Tibial nerve (tissue), 4 donors: ENCODE measurements at regions not wholly inside any gene's neighbourhood (a gene's known extent, or its start where the extent isn't known, plus 50 kb on each side); places are given as distances from the start of the nearest gene placed in this dataset.

Experiments used
- CTCF ChIP-seq, 5 experiments: fragments of 200-600 bp in 3 of 5; fragments of 450-650 bp in 2 of 5; sonication (generic) in 3 of 5; IDR thresholded peaks; one replicate each; pipeline ENCODE4 v1.5.1; 2016 to 2019; ENCODE audit warnings: antibody characterized with exemption in 5 of 5, mild to moderate bottlenecking in 3 of 5, moderate library complexity in 2 of 5
- EP300 ChIP-seq, 2 donors: sonication (generic); formaldehyde crosslinking; IDR thresholded peaks; one replicate each; pipeline ENCODE4 v1.6.1; 2017; ENCODE audit warnings: antibody characterized with exemption in 2 of 2, mild to moderate bottlenecking in 1 of 2
- POLR2A ChIP-seq, 2 donors: fragments of 450-650 bp; IDR thresholded peaks; one replicate each; pipeline ENCODE4 v1.6.1; 2017; ENCODE audit warnings: antibody characterized with exemption in 2 of 2, mild to moderate bottlenecking in 2 of 2, moderate library complexity in 2 of 2

DNA sequence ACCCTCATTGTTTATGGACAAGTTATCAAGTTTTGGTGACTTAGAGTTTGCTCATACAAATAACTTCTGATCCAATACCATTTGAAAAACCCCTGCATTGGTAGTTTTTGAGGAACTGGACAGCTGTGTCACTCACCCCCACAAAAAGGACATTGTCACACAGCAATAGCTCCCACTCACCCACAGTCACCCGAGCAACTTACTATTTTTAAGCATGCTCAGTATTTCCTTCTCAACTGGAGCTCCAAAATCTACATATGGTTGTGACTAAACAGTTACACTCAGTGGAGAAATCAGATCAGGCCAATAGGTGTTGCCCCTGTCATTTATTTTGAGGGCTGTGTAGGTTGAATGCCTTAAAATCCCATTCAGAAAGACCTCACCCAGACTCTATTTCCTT, 165.2 kb upstream of the AUTS2 start:
- TF ChIP-seq CTCF (IDR thresholded peaks at IDR 0.05), result no peak
- TF ChIP-seq POLR2A (IDR thresholded peaks at IDR 0.05), result no peak
- TF ChIP-seq EP300 (IDR thresholded peaks at IDR 0.05), result no peak
